ENCODE measurements at regions not wholly inside any gene's neighbourhood (a gene's known extent, or its start where the extent isn't known, plus 50 kb on each side); places are given as distances from the start of the nearest gene placed in this dataset.

GRCh38 chr16:6364846-6365245, 967.8 kb upstream of the RBFOX1 start:
- no peaks in the 10 kb centered on the region for H3K27me3 ChIP-seq
- no peaks in the 10 kb centered on the region for H3K36me3 ChIP-seq
- no peaks in the 10 kb centered on the region for H3K9me3 ChIP-seq
- no peak for TF ChIP-seq CTCF (IDR thresholded peaks at IDR 0.05)
- TF ChIP-seq POLR2A (IDR thresholded peaks at IDR 0.05), result no peak
- H3K27ac ChIP-seq, result no peak overlapping the region
- intact Hi-C loops (cut with DNase I; ENCODE audit: low total_unique reads), result no loop called here
- no peak for DNase-seq
- no peak overlapping the region for H3K4me3 ChIP-seq
- no peaks in the 10 kb centered on the region for H3K4me1 ChIP-seq

DNA sequence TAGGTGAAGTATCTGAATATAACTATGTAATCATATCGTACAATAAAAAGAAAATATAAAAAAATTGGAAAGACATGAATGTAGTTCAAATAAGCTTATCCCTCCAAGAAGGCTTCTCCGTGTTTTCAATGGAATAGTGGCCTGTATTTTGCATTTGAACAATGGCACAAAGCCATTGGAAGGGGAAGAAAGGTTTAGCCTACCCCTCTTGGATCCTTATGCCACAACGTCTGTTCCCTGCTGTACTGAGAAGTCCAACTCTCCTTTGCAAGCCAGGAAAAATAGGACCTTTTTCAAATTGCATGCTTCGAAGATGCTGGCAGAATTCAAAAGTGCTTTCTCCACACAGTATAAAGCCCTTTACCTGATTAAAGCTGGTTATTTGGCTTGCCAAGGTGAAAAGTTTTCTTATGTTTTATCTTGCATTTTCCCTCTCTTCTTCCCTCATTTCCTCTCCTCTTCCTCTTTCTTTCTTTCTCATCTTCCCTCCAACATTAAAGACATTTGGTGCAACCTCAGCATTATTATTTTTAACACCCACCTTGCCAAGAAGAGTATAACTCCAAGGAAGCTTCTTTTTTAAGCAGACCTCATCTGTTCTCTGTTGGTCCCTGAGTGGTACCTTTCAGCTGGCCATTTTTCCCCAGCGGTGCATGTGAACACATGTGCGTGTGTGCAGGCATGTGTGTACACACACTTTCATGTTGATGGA, 968.6 kb upstream of the RBFOX1 start:
- DNase-seq, result no peak
- Histone ChIP-seq H3K4me1 (no peaks in the 10 kb centered on the region), H3K27me3 (no peaks in the 10 kb centered on the region), H3K27ac (no peak overlapping the region), H3K36me3 (no peaks in the 10 kb centered on the region), H3K9me3 (no peaks in the 10 kb centered on the region), H3K4me3 (no peak overlapping the region)
- intact Hi-C loops (cut with DNase I; ENCODE audit: low total_unique reads), result no loop called here
- TF ChIP-seq POLR2A (IDR thresholded peaks at IDR 0.05), result no peak
- no peak for TF ChIP-seq CTCF (IDR thresholded peaks at IDR 0.05)

DNA sequence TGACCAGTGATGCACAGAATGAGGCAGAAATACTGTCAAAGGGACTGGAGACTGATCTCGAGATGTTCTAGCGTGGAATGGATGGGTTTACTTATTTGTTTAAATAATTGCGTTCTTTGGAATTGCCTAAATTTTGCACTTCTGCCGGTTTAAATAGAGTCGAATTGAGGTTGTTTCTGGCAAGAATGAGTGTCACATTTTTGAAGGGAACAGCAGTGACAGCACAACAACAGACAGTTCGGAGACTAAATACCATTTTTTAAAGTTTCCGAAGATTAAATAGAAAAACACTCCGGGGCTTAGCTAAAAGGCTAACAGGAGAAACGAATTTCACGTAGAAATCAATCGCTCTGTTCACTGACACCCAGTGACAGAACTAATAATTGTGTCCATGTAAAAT, 969.2 kb upstream of the RBFOX1 start:
- Histone ChIP-seq H3K9me3 (no peaks in the 10 kb centered on the region), H3K36me3 (no peaks in the 10 kb centered on the region), H3K27ac (no peak overlapping the region), H3K4me1 (no peaks in the 10 kb centered on the region), H3K4me3 (no peak overlapping the region), H3K27me3 (no peaks in the 10 kb centered on the region)
- no peak for DNase-seq
- intact Hi-C loops (cut with DNase I; ENCODE audit: low total_unique reads), result no loop called here
- no peak for TF ChIP-seq CTCF (IDR thresholded peaks at IDR 0.05)
- no peak for TF ChIP-seq POLR2A (IDR thresholded peaks at IDR 0.05)

- DNase-seq, result no peak
- H3K9me3 ChIP-seq, result no peaks in the 10 kb centered on the region
- intact Hi-C loops (cut with DNase I; ENCODE audit: low total_unique reads), result no loop called here
- no peak overlapping the region for H3K4me3 ChIP-seq
- H3K36me3 ChIP-seq, result no peaks in the 10 kb centered on the region
- no peaks in the 10 kb centered on the region for H3K4me1 ChIP-seq
- H3K27ac ChIP-seq, result no peak overlapping the region
- TF ChIP-seq POLR2A (IDR thresholded peaks at IDR 0.05), result no peak
- no peak for TF ChIP-seq CTCF (IDR thresholded peaks at IDR 0.05)
- H3K27me3 ChIP-seq, result no peaks in the 10 kb centered on the region
Observed at GRCh38 chr16:6362321-6362720, 970.3 kb upstream of the RBFOX1 start.

GRCh38 chr16:6360641-6361040, 972.0 kb upstream of the RBFOX1 start:
- TF ChIP-seq CTCF (IDR thresholded peaks at IDR 0.05) (no peak), POLR2A (IDR thresholded peaks at IDR 0.05) (no peak)
- H3K4me1 ChIP-seq, result no peaks in the 10 kb centered on the region

More at GRCh38 chr16:6360641-6361040, 972.0 kb upstream of the RBFOX1 start:
- no peak for DNase-seq
- Histone ChIP-seq H3K9me3 (no peaks in the 10 kb centered on the region), H3K4me3 (no peak overlapping the region), H3K36me3 (no peaks in the 10 kb centered on the region), H3K27ac (no peak overlapping the region), H3K27me3 (no peaks in the 10 kb centered on the region)
- intact Hi-C loops (cut with DNase I; ENCODE audit: low total_unique reads), result no loop called here

Data from uterus (tissue), 3 donors.